OCI-LY1 (cell line): ENCODE measurements at regions not wholly inside any gene's neighbourhood (a gene's known extent, or its start where the extent isn't known, plus 50 kb on each side); places are given as distances from the start of the nearest gene placed in this dataset.

Source experiments
- H2AFZ ChIP-seq: fragments of 200-600 bp; sonication (generic), shearing (Covaris generic); 2 replicates; pipeline ENCODE4 v1.6.0; 2014; ENCODE audit warnings: antibody characterized with exemption, mild to moderate bottlenecking, low read length
- H3F3A ChIP-seq: fragments of 200-600 bp; sonication (generic), shearing (Covaris generic); 2 replicates; pipeline ENCODE4 v1.6.0; 2014; ENCODE audit warnings: mild to moderate bottlenecking, antibody characterized with exemption, low read length, moderate library complexity; ENCODE audit not compliant: insufficient read depth
- H3K27ac ChIP-seq: fragments of 200-600 bp; sonication (generic); 2 replicates; pipeline ENCODE4 v1.5.1; 2014; ENCODE audit warnings: low read length, mixed run types, mild to moderate bottlenecking, low read depth; ENCODE audit not compliant: poor library complexity, severe bottlenecking
- H3K27me3 ChIP-seq: fragments of 200-600 bp; sonication (generic); 2 replicates; pipeline ENCODE4 v1.6.0; 2014; ENCODE audit warnings: antibody characterized with exemption, mild to moderate bottlenecking, low read length, moderate library complexity; ENCODE audit not compliant: insufficient read depth
- H3K36me3 ChIP-seq: fragments of 200-600 bp; sonication (generic); 2 replicates; pipeline ENCODE4 v1.6.1; 2014; ENCODE audit warnings: mild to moderate bottlenecking, antibody characterized with exemption, low read length, moderate library complexity, mixed read lengths; ENCODE audit not compliant: insufficient read depth
- H3K4me1 ChIP-seq: fragments of 200-600 bp; sonication (generic); 2 replicates; pipeline ENCODE4 v1.5.1; 2014; ENCODE audit warnings: mild to moderate bottlenecking, low read length, moderate library complexity; ENCODE audit not compliant: insufficient read depth, severe bottlenecking
- H3K4me2 ChIP-seq: fragments of 200-600 bp; sonication (generic), shearing (Covaris generic); 2 replicates; pipeline ENCODE4 v1.6.1; 2014; ENCODE audit warnings: low read length
- H3K4me3 ChIP-seq: fragments of 200-600 bp; sonication (generic); 2 replicates; pipeline ENCODE4 v1.5.1; 2014; ENCODE audit warnings: low read length, low read depth, mild to moderate bottlenecking, mixed read lengths; ENCODE audit not compliant: poor library complexity, severe bottlenecking
- H3K79me2 ChIP-seq: fragments of 200-600 bp; shearing (Covaris generic); 2 replicates; pipeline ENCODE4 v1.6.1; 2016; ENCODE audit warnings: mixed run types, low read length, mixed read lengths; ENCODE audit not compliant: insufficient read depth
- H3K9ac ChIP-seq: fragments of 200-600 bp; sonication (generic), shearing (Covaris generic); 2 replicates; pipeline ENCODE4 v1.6.1; 2014; ENCODE audit warnings: mild to moderate bottlenecking, low read length, mixed read lengths
- H3K9me2 ChIP-seq: fragments of 200-600 bp; sonication (generic), shearing (Covaris generic); 2 replicates; pipeline ENCODE4 v1.6.1; 2014; ENCODE audit warnings: low read depth, mild to moderate bottlenecking, low read length, mixed read lengths
- H3K9me3 ChIP-seq: fragments of 200-600 bp; shearing (Covaris generic); 2 replicates; pipeline ENCODE4 v1.6.1; 2014; ENCODE audit warnings: low read length, mixed read lengths
- H4K20me1 ChIP-seq: fragments of 200-600 bp; sonication (generic), shearing (Covaris generic); 2 replicates; pipeline ENCODE4 v1.6.0; 2016; ENCODE audit warnings: mild to moderate bottlenecking, low read length; ENCODE audit not compliant: insufficient read depth
- EZH2 ChIP-seq: fragments of 200-600 bp; sonication (generic), shearing (Covaris generic); IDR thresholded peaks from 2 replicates; pipeline ENCODE4 v1.8.0; 2017; ENCODE audit warnings: borderline replicate concordance, mixed run types, mild to moderate bottlenecking, antibody characterized with exemption, low read length, moderate library complexity, mixed read lengths
- TF ChIP-seq, protein P1 (sequence below): fragments of 200-600 bp; sonication (generic), shearing (Covaris generic); IDR thresholded peaks from 2 replicates; pipeline ENCODE4 v1.5.1; 2017; ENCODE audit warnings: mild to moderate bottlenecking, antibody characterized with exemption, low read length, moderate library complexity, mixed read lengths

DNA sequence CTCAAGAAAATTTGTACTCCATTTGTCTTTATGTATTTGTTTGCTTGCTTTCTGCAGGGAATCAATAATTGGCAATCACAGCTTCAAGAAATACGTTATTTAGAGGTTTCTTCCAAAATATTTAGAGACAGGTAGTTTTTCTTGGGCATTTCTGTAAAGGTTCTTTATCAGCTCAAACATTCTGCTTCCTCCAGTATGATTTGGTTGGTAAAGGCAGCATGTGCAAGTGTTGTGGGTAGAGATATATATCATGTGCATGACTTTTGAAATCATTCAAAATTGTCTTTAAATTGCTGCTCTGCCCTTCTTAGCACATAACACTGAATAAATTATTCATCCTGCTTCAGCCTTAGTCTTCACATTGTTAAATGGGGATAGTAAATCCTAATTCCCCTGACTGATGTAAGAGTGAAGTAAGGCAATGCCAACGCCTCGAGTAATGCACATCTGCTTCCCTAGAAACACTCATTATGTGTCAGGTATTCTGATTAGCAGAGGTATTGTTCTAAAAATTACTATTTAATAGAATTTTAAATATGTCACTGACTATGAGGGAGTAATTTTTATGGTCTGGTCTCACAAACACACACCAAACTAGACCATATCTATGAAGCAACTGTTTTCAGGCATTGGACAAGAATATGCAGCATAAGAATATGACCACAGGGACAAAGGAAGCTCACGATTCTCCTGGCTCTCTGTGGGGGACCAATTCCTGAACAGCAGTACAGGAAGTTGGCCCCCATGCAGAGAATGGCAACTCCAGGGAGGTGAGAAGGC lies 77.3 kb upstream of the AKR1E2 start:
- Histone ChIP-seq H3K9ac (no peak overlapping the region), H3K9me2 (no peaks in the 10 kb centered on the region), H4K20me1 (no peaks in the 10 kb centered on the region), H3K4me2 (no peak overlapping the region), H3K27me3 (no peaks in the 10 kb centered on the region), H3K27ac (no peak overlapping the region), H2AFZ (no peak overlapping the region), H3K4me3 (no peak overlapping the region), H3K4me1 (no peaks in the 10 kb centered on the region), H3K36me3 (no peaks in the 10 kb centered on the region), H3K9me3 (no peaks in the 10 kb centered on the region), H3F3A (no peaks in the 10 kb centered on the region), H3K79me2 (no peaks in the 10 kb centered on the region)
- TF ChIP-seq EZH2 = no peak
- TF ChIP-seq, protein P1, sequence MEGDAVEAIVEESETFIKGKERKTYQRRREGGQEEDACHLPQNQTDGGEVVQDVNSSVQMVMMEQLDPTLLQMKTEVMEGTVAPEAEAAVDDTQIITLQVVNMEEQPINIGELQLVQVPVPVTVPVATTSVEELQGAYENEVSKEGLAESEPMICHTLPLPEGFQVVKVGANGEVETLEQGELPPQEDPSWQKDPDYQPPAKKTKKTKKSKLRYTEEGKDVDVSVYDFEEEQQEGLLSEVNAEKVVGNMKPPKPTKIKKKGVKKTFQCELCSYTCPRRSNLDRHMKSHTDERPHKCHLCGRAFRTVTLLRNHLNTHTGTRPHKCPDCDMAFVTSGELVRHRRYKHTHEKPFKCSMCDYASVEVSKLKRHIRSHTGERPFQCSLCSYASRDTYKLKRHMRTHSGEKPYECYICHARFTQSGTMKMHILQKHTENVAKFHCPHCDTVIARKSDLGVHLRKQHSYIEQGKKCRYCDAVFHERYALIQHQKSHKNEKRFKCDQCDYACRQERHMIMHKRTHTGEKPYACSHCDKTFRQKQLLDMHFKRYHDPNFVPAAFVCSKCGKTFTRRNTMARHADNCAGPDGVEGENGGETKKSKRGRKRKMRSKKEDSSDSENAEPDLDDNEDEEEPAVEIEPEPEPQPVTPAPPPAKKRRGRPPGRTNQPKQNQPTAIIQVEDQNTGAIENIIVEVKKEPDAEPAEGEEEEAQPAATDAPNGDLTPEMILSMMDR = no peak

DNA sequence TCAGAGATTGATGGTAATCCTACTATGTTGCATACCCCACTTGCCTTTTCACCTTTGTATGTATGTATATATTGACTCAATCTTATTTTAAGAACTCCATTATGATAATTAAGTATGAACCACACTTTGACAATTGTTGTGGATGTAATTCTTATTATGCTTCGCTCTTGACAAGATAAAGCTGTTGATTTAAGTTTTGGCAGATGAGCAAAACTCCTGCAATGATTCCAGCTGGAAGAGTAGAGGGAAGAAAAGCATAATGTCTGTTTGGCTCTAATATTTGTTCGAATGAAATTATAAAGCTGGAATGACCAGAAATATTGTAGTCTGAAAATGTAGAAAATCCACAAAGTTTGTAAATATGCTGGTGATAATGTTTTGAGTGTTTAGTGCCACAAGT lies 83.8 kb upstream of the AKR1E2 start:
- no peaks in the 10 kb centered on the region for H3K36me3 ChIP-seq
- no peak overlapping the region for H3K9ac ChIP-seq
- no peaks in the 10 kb centered on the region for H3K79me2 ChIP-seq
- H3K4me1 ChIP-seq = no peaks in the 10 kb centered on the region
- TF ChIP-seq, protein P1 = no peak
- no peak for TF ChIP-seq EZH2
- no peaks in the 10 kb centered on the region for H4K20me1 ChIP-seq
- no peak overlapping the region for H3K27ac ChIP-seq
- no peak overlapping the region; the same call in 1 of the 2 replicates for H2AFZ ChIP-seq
- H3K4me3 ChIP-seq = no peak overlapping the region
- H3K9me2 ChIP-seq = no peaks in the 10 kb centered on the region
- H3K27me3 ChIP-seq = no peaks in the 10 kb centered on the region
- H3F3A ChIP-seq = no peaks in the 10 kb centered on the region
- no peaks in the 10 kb centered on the region for H3K9me3 ChIP-seq
- H3K4me2 ChIP-seq = no peak overlapping the region

DNA sequence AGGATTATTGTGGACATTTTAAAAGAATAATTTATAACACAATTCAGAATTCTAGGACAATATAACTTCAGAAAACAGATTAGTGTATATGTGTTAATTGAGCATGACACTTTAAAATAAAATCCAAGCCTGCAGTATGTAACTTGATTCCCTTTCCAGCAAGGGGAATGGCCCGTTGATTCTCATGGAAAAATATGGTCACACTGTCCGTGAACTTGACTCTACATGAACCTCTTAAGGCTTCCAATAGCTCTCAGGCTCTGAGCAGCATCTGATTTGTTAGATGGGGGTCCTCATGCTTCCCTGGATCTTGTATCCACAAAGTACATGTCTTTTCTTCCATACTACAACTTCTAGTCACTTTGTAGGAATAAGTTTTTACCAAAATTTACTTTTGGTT lies 85.5 kb upstream of the AKR1E2 start:
- TF ChIP-seq, protein P1 = no peak
- no peak for TF ChIP-seq EZH2

More for the DNA sequence above, 85.5 kb upstream of the AKR1E2 start:
- H3K4me1 ChIP-seq = no peaks in the 10 kb centered on the region
- no peaks in the 10 kb centered on the region for H3K9me3 ChIP-seq
- H3K9me2 ChIP-seq = no peaks in the 10 kb centered on the region
- H3K27me3 ChIP-seq = no peaks in the 10 kb centered on the region
- no peak overlapping the region for H3K4me2 ChIP-seq
- no peaks in the 10 kb centered on the region for H4K20me1 ChIP-seq
- no peak overlapping the region for H3K27ac ChIP-seq
- H2AFZ ChIP-seq = no peak overlapping the region
- no peaks in the 10 kb centered on the region for H3K36me3 ChIP-seq
- no peak overlapping the region for H3K9ac ChIP-seq
- no peaks in the 10 kb centered on the region for H3K79me2 ChIP-seq
- H3K4me3 ChIP-seq = no peak overlapping the region
- H3F3A ChIP-seq = no peaks in the 10 kb centered on the region
